Mesenchymal stem cell (in vitro differentiated cells and primary cell): ENCODE measurements at regions not wholly inside any gene's neighbourhood (a gene's known extent, or its start where the extent isn't known, plus 50 kb on each side); places are given as distances from the start of the nearest gene placed in this dataset.

Source experiments
- DNase-seq: peaks from one replicate; pipeline ENCODE4 v3.0.0-alpha.2; 2013
- H2AFZ ChIP-seq: one replicate; pipeline ENCODE4 v1.6.1; 2013; ENCODE audit warnings: low read depth, mild to moderate bottlenecking, control low read depth, inconsistent platforms, low read length, moderate library complexity
- H2AK5ac ChIP-seq: 2 replicates; pipeline ENCODE4 v1.6.1; 2013; ENCODE audit warnings: low read length, moderate library complexity, mild to moderate bottlenecking, inconsistent platforms; ENCODE audit not compliant: severe bottlenecking
- H2BK120ac ChIP-seq: one replicate; pipeline ENCODE4 v1.6.1; 2013; ENCODE audit warnings: low read depth, mild to moderate bottlenecking, inconsistent platforms, low read length, moderate library complexity
- H2BK12ac ChIP-seq, 2 experiments: one replicate each; pipeline ENCODE4 v1.6.1; 2013; ENCODE audit warnings: inconsistent platforms in 2 of 2, low read length in 2 of 2, mild to moderate bottlenecking in 2 of 2, moderate library complexity in 2 of 2, control low read depth in 1 of 2
- H2BK15ac ChIP-seq: one replicate; pipeline ENCODE4 v1.6.1; 2013; ENCODE audit warnings: mild to moderate bottlenecking, low read depth, inconsistent platforms; ENCODE audit not compliant: poor library complexity, severe bottlenecking
- H2BK5ac ChIP-seq: 2 replicates; pipeline ENCODE4 v1.6.1; 2013; ENCODE audit warnings: low read depth, mild to moderate bottlenecking, low read length, control low read depth, inconsistent platforms; ENCODE audit not compliant: poor library complexity, severe bottlenecking
- H3K14ac ChIP-seq, 2 experiments: one replicate each; pipeline ENCODE4 v1.6.1; 2013; ENCODE audit warnings: inconsistent platforms in 2 of 2, low read length in 2 of 2, control low read depth in 1 of 2, mild to moderate bottlenecking in 1 of 2, moderate library complexity in 1 of 2
- H3K18ac ChIP-seq, 2 experiments: one replicate each; pipeline ENCODE4 v1.6.1; 2013; ENCODE audit warnings: inconsistent platforms in 2 of 2, low read length in 2 of 2, control low read depth in 1 of 2, low read depth in 1 of 2, mild to moderate bottlenecking in 1 of 2
- H3K23ac ChIP-seq, 2 experiments: one replicate each; pipeline ENCODE4 v1.6.1; 2013; ENCODE audit warnings: inconsistent platforms in 2 of 2, low read length in 2 of 2, mild to moderate bottlenecking in 2 of 2, moderate library complexity in 2 of 2, control low read depth in 1 of 2
- H3K27ac ChIP-seq: 2 replicates; pipeline ENCODE4 v1.5.1; 2013; ENCODE audit warnings: mild to moderate bottlenecking, moderate library complexity, low read length, control low read depth, inconsistent platforms; ENCODE audit not compliant: poor library complexity, severe bottlenecking
- H3K27me3 ChIP-seq, 2 experiments: 2 replicates each; pipeline versions ENCODE4 v1.6.1 to v1.7.0; 2013; ENCODE audit warnings: low read length in 2 of 2, mild to moderate bottlenecking in 2 of 2, moderate library complexity in 2 of 2, control low read depth in 1 of 2, inconsistent platforms in 1 of 2; ENCODE audit not compliant: control insufficient read depth in 1 of 2, insufficient read depth in 1 of 2
- H3K36me3 ChIP-seq, 2 experiments: 2 replicates each; pipeline versions ENCODE4 v1.6.1 to v1.7.0; 2013; ENCODE audit warnings: low read length in 2 of 2, control low read depth in 1 of 2, inconsistent platforms in 1 of 2, low read depth in 1 of 2, mild to moderate bottlenecking in 1 of 2; ENCODE audit not compliant: insufficient read depth in 2 of 2, control insufficient read depth in 1 of 2
- H3K4ac ChIP-seq, 2 experiments: one replicate each; pipeline ENCODE4 v1.6.1; 2013; ENCODE audit warnings: inconsistent platforms in 2 of 2, low read length in 2 of 2, mild to moderate bottlenecking in 2 of 2, moderate library complexity in 2 of 2, control low read depth in 1 of 2, low read depth in 1 of 2
- H3K4me1 ChIP-seq: 2 replicates; pipeline ENCODE4 v1.6.1; 2013; ENCODE audit warnings: low read depth, low read length, control low read depth; ENCODE audit not compliant: control insufficient read depth, insufficient read depth
- H3K4me2 ChIP-seq: 2 replicates; pipeline ENCODE4 v1.6.1; 2013; ENCODE audit warnings: low read length, mild to moderate bottlenecking, inconsistent platforms; ENCODE audit not compliant: poor library complexity, severe bottlenecking
- H3K4me3 ChIP-seq, 2 experiments: 2 replicates each; pipeline versions ENCODE4 v1.5.1 to v1.7.0; 2013; ENCODE audit warnings: low read length in 2 of 2, mild to moderate bottlenecking in 2 of 2, control low read depth in 1 of 2, low read depth in 1 of 2; ENCODE audit not compliant: insufficient read depth in 1 of 2
- H3K79me1 ChIP-seq: replicated peaks from 2 replicates; pipeline ENCODE4 v1.6.1; 2013; ENCODE audit warnings: mild to moderate bottlenecking, control low read depth, low read length, inconsistent platforms; ENCODE audit not compliant: poor library complexity, severe bottlenecking
- H3K9ac ChIP-seq: 2 replicates; pipeline ENCODE4 v1.7.0; 2013; ENCODE audit warnings: mild to moderate bottlenecking, low read length, moderate library complexity
- H3K9me3 ChIP-seq: 2 replicates; pipeline ENCODE4 v1.7.0; 2013; ENCODE audit warnings: mild to moderate bottlenecking, low read length; ENCODE audit not compliant: control insufficient read depth
- H4K8ac ChIP-seq: one replicate; pipeline ENCODE4 v1.6.1; 2013; ENCODE audit warnings: inconsistent platforms, mild to moderate bottlenecking, low read length, moderate library complexity
- H4K91ac ChIP-seq: one replicate; pipeline ENCODE4 v1.6.1; 2013; ENCODE audit warnings: mild to moderate bottlenecking, low read length, inconsistent platforms
- WGBS: methylation state at CpG from one replicate; pipeline ENCODE4 v1.1.7; 2013; ENCODE audit warnings: mixed read lengths; 5-methylcytosine and 5-hydroxymethylcytosine counted together

DNA sequence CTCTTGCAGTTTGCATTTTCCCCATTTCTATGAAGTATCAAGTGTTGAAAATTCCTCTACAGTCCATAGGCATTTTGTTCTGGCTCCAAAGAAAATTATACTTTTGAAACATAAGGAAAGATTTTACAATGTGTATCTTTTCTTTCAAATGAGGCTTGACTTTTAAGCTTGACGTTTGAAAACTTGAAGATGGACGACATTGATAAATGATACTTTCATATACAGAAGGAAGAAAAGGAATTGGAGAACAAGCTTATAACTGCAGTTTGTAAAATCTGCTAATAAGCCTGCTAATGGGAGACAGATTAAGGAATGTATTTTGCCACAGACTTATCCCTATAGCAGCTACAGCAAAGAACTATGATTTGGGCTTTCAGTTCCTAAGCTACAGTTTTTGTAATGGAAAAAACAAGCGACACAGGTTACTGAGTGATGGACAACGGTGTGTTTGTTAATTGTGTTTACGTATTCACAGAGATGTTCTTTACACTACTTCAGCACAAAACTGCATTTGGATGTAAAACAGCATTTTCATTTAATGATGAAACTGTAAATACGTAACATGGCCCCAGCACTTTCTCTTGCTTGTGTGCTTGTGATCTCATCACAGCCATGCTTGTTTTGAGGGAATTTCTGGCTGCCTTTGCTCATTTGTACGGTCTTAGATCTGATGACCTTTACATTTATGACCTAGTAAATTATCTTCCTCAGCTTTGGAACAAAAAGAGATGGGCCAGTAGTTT is 83.2 kb upstream of the FAT1 start:
- H2BK120ac ChIP-seq: no peak overlapping the region
- H4K8ac ChIP-seq: no peak overlapping the region
- H2AFZ ChIP-seq: no peak overlapping the region
- H3K27me3 ChIP-seq: no peaks in the 10 kb centered on the region
- H4K91ac ChIP-seq: no peak overlapping the region
- no peak overlapping the region for H2BK5ac ChIP-seq
- no peaks in the 10 kb centered on the region for H3K36me3 ChIP-seq
- H2BK15ac ChIP-seq: no peak overlapping the region
- no peak overlapping the region for H3K4ac ChIP-seq
- no peak overlapping the region for H3K14ac ChIP-seq
- no peak overlapping the region for H3K4me3 ChIP-seq
- H3K18ac ChIP-seq: no peak overlapping the region
- H3K23ac ChIP-seq: no peak overlapping the region
- H2AK5ac ChIP-seq: no peak overlapping the region
- H3K9ac ChIP-seq: peak overlapping the region; percentile 49
- H3K4me2 ChIP-seq: no peak overlapping the region
- peaks cover 3% of the 10 kb centered on the region for H3K4me1 ChIP-seq
- H3K27ac ChIP-seq: no peak overlapping the region
- no peaks in the 10 kb centered on the region for H3K79me1 ChIP-seq
- H3K9me3 ChIP-seq: no peaks in the 10 kb centered on the region
- H2BK12ac ChIP-seq: no peak overlapping the region
- 76% methylated on average over 4 of the region's 7 CpGs for WGBS
- DNase-seq: no peak

DNA sequence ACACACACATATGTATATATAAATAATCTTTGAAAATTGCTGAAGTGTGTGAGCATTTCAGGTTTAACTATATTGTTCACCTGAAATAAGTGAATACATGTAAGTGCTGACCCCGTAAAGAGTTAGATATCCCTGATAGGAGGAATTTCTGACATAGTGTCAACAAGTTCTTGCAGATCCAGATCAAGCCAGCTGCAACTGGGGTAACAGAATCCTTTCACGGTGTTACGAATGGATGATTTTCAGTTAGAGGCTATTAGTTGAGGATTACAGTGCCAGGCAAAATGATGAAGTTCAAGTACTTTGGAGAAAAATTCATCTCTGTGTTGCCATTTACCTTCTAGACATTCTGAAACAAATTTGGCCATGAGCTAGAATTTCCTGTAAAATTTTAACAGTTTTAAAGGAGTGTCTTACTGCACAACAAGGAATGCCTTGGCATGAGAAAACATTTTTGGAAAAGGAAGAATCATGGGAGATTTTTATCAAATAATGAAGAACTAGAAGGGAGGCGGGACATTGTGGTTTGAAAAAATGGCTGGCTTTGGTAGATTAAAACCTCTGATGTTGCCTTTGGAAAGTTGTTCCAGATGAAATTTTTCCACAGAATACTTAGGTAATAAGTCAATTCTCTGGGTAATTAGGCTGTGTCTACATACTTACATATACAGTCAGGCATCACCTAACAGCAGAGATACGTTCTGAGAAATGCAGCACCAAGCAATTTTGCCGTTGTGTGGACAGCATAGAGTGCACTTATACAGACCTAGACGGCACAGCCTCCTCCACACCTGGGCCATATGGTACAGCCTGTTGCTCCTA is 84.4 kb upstream of the FAT1 start:
- Histone ChIP-seq H3K9me3 (no peaks in the 10 kb centered on the region), H3K4me3 (no peak overlapping the region), H3K14ac (no peak overlapping the region), H2BK120ac (no peak overlapping the region), H2BK15ac (no peak overlapping the region), H2AK5ac (peak overlapping the region; percentile 23), H3K23ac (no peak overlapping the region), H4K91ac (no peak overlapping the region), H3K27ac (no peak overlapping the region), H4K8ac (peak overlapping the region; percentile 42), H3K9ac (peak overlapping the region; percentile 57), H3K4ac (no peak overlapping the region), H3K36me3 (no peaks in the 10 kb centered on the region), H2BK12ac (no peak overlapping the region), H2AFZ (no peak overlapping the region), H3K79me1 (no peaks in the 10 kb centered on the region), H3K4me2 (no peak overlapping the region), H2BK5ac (no peak overlapping the region), H3K4me1 (peaks cover 6% of the 10 kb centered on the region), H3K27me3 (no peaks in the 10 kb centered on the region), H3K18ac (no peak overlapping the region)
- DNase-seq: no peak
- 97% methylated on average over 7 of the region's 7 CpGs for WGBS

DNA sequence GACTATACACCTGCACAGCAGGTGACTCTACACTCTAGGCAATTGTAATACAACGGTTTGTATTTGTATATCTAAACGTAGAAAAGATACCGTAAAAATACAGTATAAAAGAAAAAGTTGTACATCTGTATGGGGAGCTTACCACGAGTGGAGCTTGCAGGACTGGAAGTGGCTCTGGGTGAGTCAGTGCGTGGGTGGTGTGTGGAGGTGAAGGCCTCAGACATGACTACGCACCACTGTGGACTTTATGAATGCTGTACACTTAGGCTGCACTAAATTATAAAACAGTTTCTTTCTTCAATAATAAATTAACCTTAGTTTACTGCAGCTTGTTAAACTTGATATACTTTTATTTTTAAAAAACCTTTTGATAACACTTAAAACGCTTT is 85.0 kb upstream of the FAT1 start:
- H4K91ac ChIP-seq: no peak overlapping the region
- no peak overlapping the region for H3K23ac ChIP-seq
- H2AFZ ChIP-seq: no peak overlapping the region
- no peak overlapping the region for H3K4me3 ChIP-seq
- H3K4ac ChIP-seq: no peak overlapping the region
- H3K4me1 ChIP-seq: peaks cover 9% of the 10 kb centered on the region
- H2BK15ac ChIP-seq: no peak overlapping the region
- H2BK5ac ChIP-seq: no peak overlapping the region
- H3K27ac ChIP-seq: no peak overlapping the region
- H2AK5ac ChIP-seq: peak overlapping the region; percentile 23
- no peak overlapping the region for H3K18ac ChIP-seq
- H2BK120ac ChIP-seq: no peak overlapping the region
- H3K27me3 ChIP-seq: no peaks in the 10 kb centered on the region
- WGBS: 69% methylated on average over 4 of the region's 7 CpGs
- H3K9me3 ChIP-seq: no peaks in the 10 kb centered on the region
- H3K36me3 ChIP-seq: no peaks in the 10 kb centered on the region
- no peak overlapping the region for H3K4me2 ChIP-seq
- H4K8ac ChIP-seq: peak overlapping the region; percentile 42
- H3K14ac ChIP-seq: no peak overlapping the region
- no peaks in the 10 kb centered on the region for H3K79me1 ChIP-seq
- no peak overlapping the region for H2BK12ac ChIP-seq
- H3K9ac ChIP-seq: peak overlapping the region; percentile 57
- peak; percentile 58 for DNase-seq

DNA sequence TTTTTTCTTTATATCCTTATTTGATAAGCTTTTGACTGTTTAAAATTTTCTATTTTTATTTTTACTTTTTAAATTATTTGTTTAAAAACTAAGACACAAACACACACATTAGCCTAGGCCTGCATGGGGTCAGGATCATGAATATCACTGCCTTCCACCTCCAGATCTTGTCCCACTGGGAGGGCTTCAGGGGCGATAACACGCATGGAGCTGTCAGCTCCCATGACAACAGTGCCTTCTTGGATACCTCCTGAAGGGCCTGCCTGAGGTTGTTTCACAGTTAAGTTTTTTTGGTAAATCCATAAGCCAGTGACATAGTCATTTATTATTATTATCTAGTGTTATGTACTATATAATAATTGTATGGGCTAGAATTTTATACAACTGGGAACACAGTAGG is 85.4 kb upstream of the FAT1 start:
- H3K79me1 ChIP-seq: no peaks in the 10 kb centered on the region
- H3K27ac ChIP-seq: no peak overlapping the region
- 94% methylated on average over 2 of the region's 2 CpGs for WGBS

More for the DNA sequence above, 85.4 kb upstream of the FAT1 start:
- no peak overlapping the region for H2BK5ac ChIP-seq
- no peaks in the 10 kb centered on the region for H3K36me3 ChIP-seq
- no peak overlapping the region for H3K14ac ChIP-seq
- no peak overlapping the region for H2AFZ ChIP-seq
- H3K23ac ChIP-seq: no peak overlapping the region
- no peak overlapping the region for H2BK120ac ChIP-seq
- no peak overlapping the region for H2BK15ac ChIP-seq
- no peak overlapping the region for H2BK12ac ChIP-seq
- no peak overlapping the region for H3K4ac ChIP-seq
- no peaks in the 10 kb centered on the region for H3K9me3 ChIP-seq
- peaks cover 10% of the 10 kb centered on the region for H3K4me1 ChIP-seq
- H3K9ac ChIP-seq: peak overlapping the region; percentile 54
- no peak for DNase-seq
- no peak overlapping the region for H3K4me2 ChIP-seq
- H4K8ac ChIP-seq: no peak overlapping the region
- no peaks in the 10 kb centered on the region for H3K27me3 ChIP-seq
- H3K4me3 ChIP-seq: no peak overlapping the region
- no peak overlapping the region for H2AK5ac ChIP-seq
- no peak overlapping the region for H3K18ac ChIP-seq
- peak overlapping the region; percentile 18 for H4K91ac ChIP-seq
